NT2/D1 (cell line): ENCODE measurements at regions not wholly inside any gene's neighbourhood (a gene's known extent, or its start where the extent isn't known, plus 50 kb on each side); places are given as distances from the start of the nearest gene placed in this dataset.
"Not testable (repeated sequence)": the region's sequence is repeated elsewhere in the genome, so short reads cannot be mapped to it uniquely, and the experiment has no call there.

Experiments
- DNase-seq: peaks from one replicate; pipeline ENCODE4 v3.0.0-alpha.2; 2011; ENCODE audit warnings: low read depth, low spot score
- H3K27me3 ChIP-seq: 2 replicates; pipeline ENCODE4 v1.6.0; 2011; ENCODE audit warnings: mild to moderate bottlenecking; ENCODE audit not compliant: insufficient read length, insufficient read depth
- H3K36me3 ChIP-seq: 2 replicates; pipeline ENCODE4 v1.6.1; 2011; ENCODE audit warnings: mild to moderate bottlenecking, low read length, mixed read lengths; ENCODE audit not compliant: insufficient read depth, insufficient read length
- H3K4me1 ChIP-seq: 2 replicates; pipeline ENCODE4 v1.5.1; 2011; ENCODE audit not compliant: insufficient read depth, insufficient read length
- H3K4me3 ChIP-seq: 2 replicates; pipeline ENCODE4 v1.5.1; 2011; ENCODE audit warnings: low read depth; ENCODE audit not compliant: insufficient read length
- H3K9ac ChIP-seq: 2 replicates; pipeline ENCODE4 v1.6.0; 2011; ENCODE audit warnings: low read depth; ENCODE audit not compliant: insufficient read length
- H3K9me3 ChIP-seq: 2 replicates; pipeline ENCODE4 v1.5.1; 2011; ENCODE audit warnings: mild to moderate bottlenecking, low read length; ENCODE audit not compliant: insufficient read depth
- SUZ12 ChIP-seq: IDR thresholded peaks from 2 replicates; pipeline ENCODE4 v1.6.1; 2011; ENCODE audit not compliant: insufficient read length, insufficient read depth; ENCODE audit errors: extremely low read depth
- YY1 ChIP-seq: IDR thresholded peaks from 2 replicates; pipeline ENCODE4 v1.6.1; 2011; ENCODE audit not compliant: insufficient read length, insufficient read depth
- ZNF274 ChIP-seq: IDR thresholded peaks from 2 replicates; pipeline ENCODE4 v1.6.1; 2011; ENCODE audit warnings: mild to moderate bottlenecking, low read depth, low read length

DNA sequence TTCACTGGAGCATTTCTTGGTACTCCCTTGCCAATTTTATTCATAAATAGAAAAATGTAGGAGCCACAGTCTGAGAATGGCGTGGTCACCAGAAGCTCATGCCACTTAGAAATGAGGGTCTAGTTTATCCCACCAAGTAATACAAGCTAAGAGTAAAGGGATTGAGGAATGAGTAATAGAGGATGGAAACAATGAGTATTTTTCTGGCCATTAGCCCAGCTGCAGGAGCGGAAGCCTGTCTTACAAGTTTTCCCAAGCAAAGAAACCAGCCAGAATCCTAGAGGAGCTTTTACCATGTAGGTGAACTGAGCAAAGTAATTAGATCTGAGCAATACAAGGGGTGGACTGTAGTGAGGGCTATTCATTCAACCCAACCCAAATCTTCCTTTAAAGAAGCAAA lies 160.7 kb upstream of the NPY2R start:
- no peak for DNase-seq
- Histone ChIP-seq H3K9me3 (no peaks in the 10 kb centered on the region), H3K4me3 (no peak overlapping the region), H3K36me3 (no peaks in the 10 kb centered on the region), H3K27me3 (no peaks in the 10 kb centered on the region), H3K4me1 (no peaks in the 10 kb centered on the region), H3K9ac (no peak overlapping the region)
- no peak for TF ChIP-seq SUZ12
- TF ChIP-seq YY1, result no peak
- TF ChIP-seq ZNF274, result no peak

- H3K9ac ChIP-seq, H3K9me3 ChIP-seq, H3K4me1 ChIP-seq, H3K27me3 ChIP-seq, DNase-seq, H3K4me3 ChIP-seq, H3K36me3 ChIP-seq: not testable (repeated sequence)
These were observed 154.4 kb upstream of the NPY2R start for GRCh38 chr4:155054042-155054441.

- no peak for TF ChIP-seq SUZ12
- no peak for TF ChIP-seq YY1
- TF ChIP-seq ZNF274, result no peak
- no peak overlapping the region for H3K9ac ChIP-seq
- H3K36me3 ChIP-seq, result no peaks in the 10 kb centered on the region
- no peaks in the 10 kb centered on the region for H3K4me1 ChIP-seq
- no peak for DNase-seq
- no peak overlapping the region for H3K4me3 ChIP-seq
- H3K9me3 ChIP-seq, result no peaks in the 10 kb centered on the region
- H3K27me3 ChIP-seq, result no peaks in the 10 kb centered on the region
These were observed 148.0 kb upstream of the NPY2R start for GRCh38 chr4:155060419-155060818.

- no peaks in the 10 kb centered on the region for H3K27me3 ChIP-seq
- H3K9ac ChIP-seq, result no peak overlapping the region
- H3K36me3 ChIP-seq, result no peaks in the 10 kb centered on the region
- TF ChIP-seq ZNF274 (no peak), YY1 (no peak), SUZ12 (no peak)
- H3K4me1 ChIP-seq, result no peaks in the 10 kb centered on the region
- H3K9me3 ChIP-seq, result no peaks in the 10 kb centered on the region
- H3K4me3 ChIP-seq, result no peak overlapping the region
- no peak for DNase-seq
These were observed 147.6 kb upstream of the NPY2R start for GRCh38 chr4:155060873-155061272.

- Histone ChIP-seq H3K27me3 (no peaks in the 10 kb centered on the region), H3K9ac (no peak overlapping the region), H3K4me3 (no peak overlapping the region), H3K36me3 (no peaks in the 10 kb centered on the region), H3K9me3 (no peaks in the 10 kb centered on the region), H3K4me1 (no peaks in the 10 kb centered on the region)
- TF ChIP-seq YY1 (no peak), SUZ12 (no peak), ZNF274 (no peak)
- DNase-seq, result no peak
These were observed 145.5 kb upstream of the NPY2R start for GRCh38 chr4:155062948-155063347.

GRCh38 chr4:155064934-155065333 lies 143.5 kb upstream of the NPY2R start:
- H3K4me1 ChIP-seq, H3K9ac ChIP-seq, DNase-seq, H3K27me3 ChIP-seq, H3K36me3 ChIP-seq, H3K4me3 ChIP-seq, H3K9me3 ChIP-seq: not testable (repeated sequence)

GRCh38 chr4:155066871-155067270 lies 141.6 kb upstream of the NPY2R start:
- H3K9me3 ChIP-seq, result no peaks in the 10 kb centered on the region
- H3K27me3 ChIP-seq, result no peaks in the 10 kb centered on the region
- no peak overlapping the region for H3K4me3 ChIP-seq
- no peak for DNase-seq
- TF ChIP-seq YY1 (no peak), SUZ12 (no peak), ZNF274 (no peak)
- no peak overlapping the region for H3K9ac ChIP-seq
- no peaks in the 10 kb centered on the region for H3K36me3 ChIP-seq
- no peaks in the 10 kb centered on the region for H3K4me1 ChIP-seq

- no peak overlapping the region for H3K9ac ChIP-seq
- DNase-seq, result no peak
- H3K36me3 ChIP-seq, result no peaks in the 10 kb centered on the region
- no peaks in the 10 kb centered on the region for H3K9me3 ChIP-seq
- H3K4me1 ChIP-seq, result no peaks in the 10 kb centered on the region
- no peak overlapping the region for H3K4me3 ChIP-seq
- no peaks in the 10 kb centered on the region for H3K27me3 ChIP-seq
- TF ChIP-seq ZNF274, result no peak
- no peak for TF ChIP-seq YY1
- TF ChIP-seq SUZ12, result no peak
These were observed 136.5 kb upstream of the NPY2R start for GRCh38 chr4:155071962-155072361.
